GM10266 (cell line): ENCODE measurements at regions not wholly inside any gene's neighbourhood (a gene's known extent, or its start where the extent isn't known, plus 50 kb on each side); places are given as distances from the start of the nearest gene placed in this dataset.

ENCODE experiments used
- DNase-seq: peaks from one replicate; pipeline ENCODE4 v3.0.0; 2012; ENCODE audit errors: extremely low spot score
- TF ChIP-seq, protein P1 (sequence below): IDR thresholded peaks from 2 replicates; pipeline ENCODE4 v1.5.1; 2012; ENCODE audit warnings: mild to moderate bottlenecking, low read depth; ENCODE audit not compliant: control insufficient read depth, insufficient read depth; ENCODE audit errors: missing control alignments

DNA sequence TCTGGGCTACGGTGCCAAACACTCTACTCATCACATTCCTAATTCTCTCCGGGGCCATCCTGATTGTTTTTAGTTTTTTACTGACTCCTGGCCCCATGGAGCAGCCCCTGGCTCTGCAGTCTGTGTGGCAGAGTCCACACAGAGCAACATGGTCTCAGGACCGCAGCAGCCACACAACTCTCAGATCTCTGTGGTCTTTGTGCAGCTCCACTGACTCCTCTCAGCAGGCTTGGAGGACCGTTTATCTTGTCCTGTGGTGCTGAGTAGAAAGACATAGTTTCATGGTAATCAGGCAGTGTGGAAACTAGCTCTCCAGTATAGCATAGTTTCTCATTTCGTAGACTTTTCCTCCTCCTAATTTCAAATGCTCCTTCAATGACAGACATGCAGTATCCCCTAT is 168.4 kb downstream of the EDN1 start:
- TF ChIP-seq, protein P1, sequence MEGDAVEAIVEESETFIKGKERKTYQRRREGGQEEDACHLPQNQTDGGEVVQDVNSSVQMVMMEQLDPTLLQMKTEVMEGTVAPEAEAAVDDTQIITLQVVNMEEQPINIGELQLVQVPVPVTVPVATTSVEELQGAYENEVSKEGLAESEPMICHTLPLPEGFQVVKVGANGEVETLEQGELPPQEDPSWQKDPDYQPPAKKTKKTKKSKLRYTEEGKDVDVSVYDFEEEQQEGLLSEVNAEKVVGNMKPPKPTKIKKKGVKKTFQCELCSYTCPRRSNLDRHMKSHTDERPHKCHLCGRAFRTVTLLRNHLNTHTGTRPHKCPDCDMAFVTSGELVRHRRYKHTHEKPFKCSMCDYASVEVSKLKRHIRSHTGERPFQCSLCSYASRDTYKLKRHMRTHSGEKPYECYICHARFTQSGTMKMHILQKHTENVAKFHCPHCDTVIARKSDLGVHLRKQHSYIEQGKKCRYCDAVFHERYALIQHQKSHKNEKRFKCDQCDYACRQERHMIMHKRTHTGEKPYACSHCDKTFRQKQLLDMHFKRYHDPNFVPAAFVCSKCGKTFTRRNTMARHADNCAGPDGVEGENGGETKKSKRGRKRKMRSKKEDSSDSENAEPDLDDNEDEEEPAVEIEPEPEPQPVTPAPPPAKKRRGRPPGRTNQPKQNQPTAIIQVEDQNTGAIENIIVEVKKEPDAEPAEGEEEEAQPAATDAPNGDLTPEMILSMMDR: no peak
- no peak for DNase-seq

DNA sequence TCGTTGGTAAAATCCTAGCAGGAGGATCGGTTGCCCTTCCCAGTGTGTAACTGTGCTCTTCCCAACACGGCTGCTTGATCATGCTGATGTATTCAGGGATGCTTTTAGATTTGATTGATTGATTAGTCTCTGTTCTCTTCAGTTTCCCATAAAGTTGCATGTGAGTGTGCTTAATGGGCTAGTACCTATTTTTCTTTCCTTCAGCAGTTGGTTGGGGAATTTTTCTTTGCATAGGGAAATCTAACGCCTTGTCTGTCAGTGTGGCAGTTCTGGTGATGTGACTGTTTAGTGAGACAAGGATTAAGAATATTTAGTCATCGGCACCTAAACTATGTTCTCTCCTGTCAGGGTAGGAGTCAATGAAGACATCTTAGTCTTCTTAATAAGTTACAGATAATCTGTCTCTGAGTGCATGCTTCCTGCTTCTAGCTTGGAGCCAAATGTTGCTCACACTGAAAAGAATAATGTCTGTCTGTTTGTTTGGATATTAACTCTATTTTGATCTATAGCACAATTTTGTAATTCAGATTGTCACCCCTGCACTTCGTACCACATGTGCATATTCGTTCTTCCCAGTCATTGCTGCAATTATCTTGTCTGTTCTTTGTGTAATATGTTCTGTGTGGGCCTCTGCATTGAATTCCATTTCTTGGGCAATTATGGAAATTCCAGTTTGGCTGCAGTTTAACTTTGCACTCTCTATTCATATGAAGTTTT is 169.9 kb downstream of the EDN1 start:
- TF ChIP-seq, protein P1: no peak
- no peak for DNase-seq

DNA sequence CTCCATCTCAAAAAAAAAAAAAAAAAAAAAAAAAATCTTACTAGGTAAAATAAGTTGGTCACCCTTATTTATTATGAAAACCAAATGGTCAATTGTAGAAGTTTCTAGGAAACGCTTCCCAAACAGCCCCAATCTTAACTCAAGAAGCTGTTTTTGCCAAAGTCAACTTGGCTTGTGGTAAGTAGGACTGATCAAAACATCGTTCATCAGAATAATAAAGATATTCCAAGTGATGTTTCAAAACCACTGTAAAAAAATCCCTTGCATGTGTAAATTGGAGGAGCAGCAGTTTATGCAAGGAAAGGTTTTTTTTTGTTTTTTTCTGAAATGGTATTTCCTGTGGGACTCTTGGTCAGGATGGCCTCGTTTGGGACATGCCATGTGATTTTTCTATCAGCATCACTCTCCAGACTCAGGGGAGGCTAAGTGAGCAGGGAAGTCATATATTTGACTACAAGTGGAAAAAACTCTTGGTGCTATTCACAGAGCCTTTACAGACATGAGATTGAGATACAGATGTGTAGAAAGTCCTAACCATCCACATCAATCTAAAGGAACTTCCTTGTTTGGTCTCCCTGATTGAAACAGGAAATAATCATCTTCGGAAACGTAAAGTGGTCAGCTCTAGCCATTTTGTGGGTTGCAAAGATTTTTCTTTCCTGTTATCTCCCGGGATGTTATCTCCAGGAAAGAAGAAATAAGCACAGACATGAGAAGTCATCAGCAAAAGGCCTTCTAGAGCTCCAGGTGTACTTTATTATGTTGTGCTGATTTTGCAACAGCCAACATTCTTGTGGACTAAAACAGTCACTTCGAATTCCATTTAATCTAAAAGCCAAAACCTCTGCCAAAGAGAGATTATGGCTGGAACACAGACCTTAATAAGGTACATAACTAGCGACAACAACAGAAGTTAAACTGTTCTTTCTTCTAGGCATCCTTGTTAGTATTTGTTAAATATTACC is 177.8 kb downstream of the EDN1 start:
- TF ChIP-seq, protein P1: no peak
- no peak for DNase-seq

DNA sequence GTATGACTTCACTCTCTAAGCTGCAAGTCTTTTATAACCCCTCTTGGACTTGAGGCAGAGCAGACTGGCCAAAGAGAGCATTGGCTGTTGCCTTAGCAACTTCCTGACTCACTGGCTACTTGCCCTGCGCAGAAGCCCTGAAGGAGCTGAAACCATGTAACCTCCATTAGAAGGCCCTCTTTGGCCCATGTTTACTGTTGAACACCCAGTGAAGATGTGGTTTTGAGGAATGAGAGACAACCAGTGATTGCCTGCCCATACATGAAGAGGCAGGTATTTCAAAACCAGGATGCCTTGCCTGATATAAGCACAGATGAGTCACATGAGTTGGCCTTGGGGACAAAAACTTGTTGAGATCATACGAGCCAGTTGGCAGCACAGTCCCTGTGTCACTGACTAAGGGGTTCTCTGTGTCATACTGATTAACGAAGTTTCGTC is 182.5 kb downstream of the EDN1 start:
- no peak for DNase-seq
- TF ChIP-seq, protein P1: no peak

DNA sequence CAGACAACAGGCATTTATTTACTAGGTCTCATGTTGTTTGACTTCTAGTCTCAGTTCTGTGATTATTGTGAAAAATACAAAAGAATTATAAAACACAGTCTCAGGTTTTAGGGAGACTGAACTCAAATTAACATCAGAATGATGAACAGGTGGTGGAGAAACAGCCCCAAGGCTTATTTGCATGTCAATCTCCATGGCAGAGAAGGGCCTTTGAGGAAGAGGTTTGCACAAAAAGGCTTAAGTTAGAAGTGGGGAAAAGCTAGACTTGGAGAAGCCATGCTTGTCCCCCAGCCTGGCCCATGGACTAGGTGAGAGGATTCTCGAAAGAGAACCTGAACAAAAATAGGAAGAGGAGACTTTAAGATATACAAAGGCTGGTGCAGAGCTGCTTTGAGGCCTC is 183.3 kb downstream of the EDN1 start:
- DNase-seq: no peak
- TF ChIP-seq, protein P1: no peak

DNA sequence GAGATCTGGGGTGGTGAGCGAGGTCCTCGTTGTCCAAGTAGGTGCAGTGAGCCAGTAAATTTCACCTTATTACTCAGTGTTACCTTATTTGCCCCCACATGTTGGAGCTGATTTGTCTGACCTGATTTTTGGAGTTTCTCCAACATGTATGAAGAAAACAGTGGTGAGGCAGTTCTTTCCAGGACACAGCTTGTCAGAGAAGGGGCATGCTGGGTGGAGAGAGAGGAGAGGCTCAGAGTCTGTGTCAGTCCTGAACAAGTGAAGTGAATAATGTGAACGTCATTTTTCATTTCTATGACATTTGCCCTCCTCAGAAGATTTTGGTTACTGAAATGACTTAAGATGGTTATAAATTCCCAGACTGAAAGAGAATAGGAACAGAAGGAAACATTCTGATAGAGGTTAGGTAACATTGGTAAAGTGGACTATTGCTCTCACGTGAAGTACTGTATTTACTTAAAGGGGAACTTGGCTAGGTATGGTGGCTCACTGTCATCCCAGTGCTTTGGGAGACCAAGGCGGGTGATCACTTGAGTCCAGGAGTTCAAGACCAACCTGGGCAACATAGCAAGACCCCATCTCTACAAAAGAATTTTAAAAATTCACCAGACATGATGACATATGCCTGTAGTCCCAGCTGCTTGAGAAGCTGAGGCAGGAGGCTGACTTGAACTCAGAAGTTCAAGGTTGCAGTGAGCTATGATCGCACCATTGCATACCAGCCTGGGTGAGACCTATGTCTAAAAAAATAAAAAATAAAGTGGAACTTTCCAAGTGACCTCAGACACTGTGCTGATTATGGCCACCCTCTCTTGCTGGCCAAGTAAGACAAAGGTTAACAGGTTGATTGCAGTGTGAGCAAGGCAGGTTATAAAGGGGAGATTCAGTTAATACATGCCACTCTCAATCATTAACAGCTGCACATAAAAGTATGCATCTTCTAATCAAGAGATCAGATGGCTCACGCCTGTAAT is 184.3 kb downstream of the EDN1 start:
- TF ChIP-seq, protein P1: no peak
- no peak for DNase-seq
